Activated CD4-positive, alpha-beta T cell treated with anti-CD3 and anti-CD28 coated beads, Interleukin-2, amount 50 U/mL, for 16 hours (primary cell): ENCODE measurements at regions not wholly inside any gene's neighbourhood (a gene's known extent, or its start where the extent isn't known, plus 50 kb on each side); places are given as distances from the start of the nearest gene placed in this dataset.
"Not testable (repeated sequence)": the region's sequence is repeated elsewhere in the genome, so short reads cannot be mapped to it uniquely, and the experiment has no call there.

Experiments used
- DNase-seq: peaks from one replicate; pipeline ENCODE4 v3.0.0-alpha.2; 2020

- no peak for DNase-seq
Measured at GRCh38 chr15:25624504-25625177, 185.8 kb upstream of the UBE3A start.

DNA sequence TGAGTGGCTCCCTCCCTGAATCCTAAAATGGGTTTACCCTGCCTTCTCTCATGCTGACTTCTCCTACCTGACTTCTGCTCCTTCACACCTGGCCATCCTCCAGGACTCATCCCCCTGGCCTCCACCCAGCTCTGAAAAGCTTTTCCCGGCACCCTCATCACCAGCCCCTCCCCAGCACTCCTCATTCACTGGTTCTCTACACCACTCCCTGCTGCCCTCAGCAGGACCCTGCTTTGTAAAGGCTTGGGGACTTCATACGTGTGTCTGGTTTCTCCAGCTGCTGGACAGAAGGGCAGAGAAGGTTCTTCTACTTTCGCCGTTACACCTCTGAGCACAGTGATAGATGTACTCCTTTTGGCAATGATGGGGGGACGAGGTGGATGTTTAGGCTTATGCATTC lies 184.9 kb upstream of the UBE3A start:
- no peak for DNase-seq

- no peak for DNase-seq
Measured at GRCh38 chr15:25620466-25620865, 181.6 kb upstream of the UBE3A start.

GRCh38 chr15:25619761-25620160 lies 180.9 kb upstream of the UBE3A start:
- DNase-seq = no peak

DNA sequence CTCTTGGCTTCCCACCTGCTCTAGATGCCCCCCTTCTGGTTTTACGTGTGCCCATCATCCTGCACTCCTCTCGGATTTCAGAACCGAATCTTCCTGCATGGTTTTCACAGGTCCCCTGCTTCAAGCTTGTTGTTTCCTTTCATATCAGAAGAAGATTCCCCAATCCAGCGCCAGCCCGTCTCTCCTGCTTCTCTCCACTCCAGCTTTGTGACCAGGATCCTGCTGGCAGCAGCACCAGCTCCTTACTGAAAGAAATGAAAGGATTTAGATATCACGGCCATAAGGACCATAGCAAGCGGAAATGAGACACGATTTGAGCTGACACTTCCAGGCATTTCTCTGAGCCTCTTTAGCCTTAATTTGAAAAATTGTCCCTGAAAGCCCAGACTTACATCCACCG lies 180.3 kb upstream of the UBE3A start:
- no peak for DNase-seq

DNA sequence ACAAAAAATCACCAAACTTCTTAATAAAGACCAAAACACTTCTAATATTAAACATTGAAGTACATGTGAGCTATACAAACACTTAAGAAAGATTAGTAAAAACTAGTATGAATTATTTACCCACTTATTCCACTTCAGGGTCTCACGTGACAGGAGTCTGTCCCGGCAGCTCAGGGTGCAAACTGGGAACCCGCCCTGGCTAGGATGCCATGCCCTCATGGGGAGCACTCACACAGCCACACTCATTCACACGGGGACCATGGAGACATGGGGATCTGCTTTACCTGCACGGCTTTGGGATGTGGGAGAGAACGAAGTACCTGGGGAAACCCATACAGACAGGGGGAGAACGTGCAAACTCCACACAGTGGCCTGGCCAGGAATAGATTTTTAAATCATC lies 179.3 kb upstream of the UBE3A start:
- no peak for DNase-seq

DNA sequence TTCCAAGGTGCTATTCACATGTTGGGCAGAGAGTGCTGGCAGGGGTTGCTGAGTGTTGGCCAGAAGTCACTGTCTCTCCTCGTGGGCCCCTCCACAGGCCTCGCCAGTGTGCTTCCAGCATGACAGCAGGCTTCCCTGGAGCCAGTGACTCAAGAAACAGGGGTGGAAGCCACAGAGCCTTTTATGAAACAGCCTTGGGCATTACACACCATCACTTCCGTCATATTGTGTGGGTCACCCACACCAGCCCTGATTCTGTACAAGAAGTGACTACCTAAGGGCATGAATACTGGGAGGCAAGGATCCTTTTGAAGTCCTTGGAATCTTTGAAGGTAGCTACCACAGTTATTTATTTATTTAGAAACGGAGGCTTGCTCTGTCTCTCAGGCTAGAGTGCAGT lies 177.6 kb upstream of the UBE3A start:
- DNase-seq = no peak

DNA sequence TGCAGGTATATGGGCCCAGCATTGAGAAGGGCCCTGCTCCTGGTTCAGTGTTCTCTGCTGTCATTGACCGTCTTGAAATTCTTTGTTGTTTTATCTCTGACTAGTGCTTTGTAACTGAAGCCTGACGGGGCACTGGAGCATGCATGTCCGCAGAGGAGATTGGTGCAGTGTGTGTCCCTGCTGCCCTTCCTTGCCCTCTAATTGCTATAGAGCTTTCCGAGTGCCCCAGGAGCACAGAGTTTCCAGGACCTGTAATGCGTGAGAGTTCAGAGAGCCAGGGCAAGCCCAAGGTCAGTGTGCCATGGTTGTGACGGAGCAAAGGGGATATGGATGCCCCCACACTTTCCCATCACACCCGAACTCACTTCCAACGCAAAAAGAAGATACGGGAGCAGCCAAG lies 174.3 kb upstream of the UBE3A start:
- no peak for DNase-seq

DNA sequence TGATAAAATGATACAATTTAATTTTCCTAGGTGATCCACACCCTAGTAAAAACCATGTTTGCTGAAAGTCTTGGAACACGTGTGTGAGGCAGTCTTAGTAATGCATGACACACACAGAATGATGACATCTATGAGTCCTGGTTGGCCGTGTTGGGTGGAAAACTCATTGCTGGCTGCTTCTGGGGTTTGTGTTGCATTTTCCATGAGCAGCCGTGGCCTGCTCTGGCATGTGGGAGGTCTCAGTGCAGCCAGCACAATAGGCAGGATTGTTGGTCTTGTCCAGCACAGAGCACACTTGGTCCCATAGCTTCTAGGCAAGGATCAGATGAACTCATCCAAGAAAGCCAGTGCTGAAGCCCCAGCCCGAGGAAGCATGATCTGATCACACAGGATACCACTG lies 172.8 kb upstream of the UBE3A start:
- DNase-seq = no peak

DNA sequence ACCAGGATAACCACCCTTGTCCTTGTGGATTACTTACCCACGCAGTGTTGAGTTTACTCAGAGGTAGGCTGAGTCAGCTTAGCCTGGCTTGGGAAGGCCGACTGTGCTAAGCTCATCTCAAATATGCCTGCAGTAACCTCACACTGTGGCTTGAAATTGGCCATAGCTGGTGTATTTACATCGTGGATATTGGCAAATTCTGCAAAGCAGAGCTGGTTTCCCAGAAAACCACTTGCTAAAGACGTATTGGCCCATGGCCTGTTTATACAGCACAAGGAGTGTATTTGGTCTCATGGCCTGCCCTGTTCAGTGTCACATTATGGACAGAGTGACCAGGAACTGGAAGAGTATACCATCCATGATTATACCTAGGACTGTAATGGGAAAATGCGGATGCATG lies 170.5 kb upstream of the UBE3A start:
- no peak for DNase-seq

DNA sequence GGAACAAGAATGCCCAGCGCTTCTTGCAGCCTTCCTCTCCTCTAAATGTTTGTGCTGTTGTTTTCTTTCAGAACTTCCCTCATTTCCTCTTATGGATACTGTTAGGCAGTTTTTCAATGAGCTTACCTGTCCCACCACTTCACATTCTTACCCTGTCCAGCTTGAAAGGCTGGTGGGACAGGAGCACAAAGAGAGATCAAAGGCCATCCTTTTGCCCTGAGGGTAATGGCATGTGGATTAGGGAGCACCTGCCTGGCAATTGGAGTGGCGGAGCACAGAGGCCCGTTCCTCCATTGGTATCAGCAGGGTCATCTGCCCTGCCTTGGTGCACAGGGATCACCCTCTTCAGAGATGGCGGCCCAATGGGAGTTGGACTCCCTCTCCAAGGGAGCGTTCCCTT lies 170.1 kb upstream of the UBE3A start:
- DNase-seq = no peak

DNA sequence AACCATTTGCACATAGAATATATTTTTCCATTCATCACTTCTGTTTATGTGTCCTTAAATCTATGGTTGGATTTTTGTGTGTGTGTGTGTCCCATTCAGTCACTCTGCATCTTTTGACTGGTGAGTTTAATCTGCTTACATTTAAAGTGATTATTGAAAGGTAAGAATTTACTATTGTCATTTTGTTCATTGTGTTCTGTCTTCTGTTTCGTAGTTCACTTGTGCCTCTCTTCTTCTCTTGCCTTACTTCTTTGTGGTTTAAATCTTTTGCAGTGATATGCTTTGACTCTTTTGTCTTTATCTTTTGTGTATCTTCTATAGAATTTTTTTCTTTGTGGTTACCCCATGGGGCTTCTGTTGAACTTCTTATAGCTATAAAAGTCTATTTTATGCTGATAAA lies 166.3 kb upstream of the UBE3A start:
- DNase-seq = no peak

GRCh38 chr15:25600751-25601150 lies 161.9 kb upstream of the UBE3A start:
- no peak for DNase-seq

GRCh38 chr15:25597571-25597970 lies 158.7 kb upstream of the UBE3A start:
- DNase-seq = no peak

DNA sequence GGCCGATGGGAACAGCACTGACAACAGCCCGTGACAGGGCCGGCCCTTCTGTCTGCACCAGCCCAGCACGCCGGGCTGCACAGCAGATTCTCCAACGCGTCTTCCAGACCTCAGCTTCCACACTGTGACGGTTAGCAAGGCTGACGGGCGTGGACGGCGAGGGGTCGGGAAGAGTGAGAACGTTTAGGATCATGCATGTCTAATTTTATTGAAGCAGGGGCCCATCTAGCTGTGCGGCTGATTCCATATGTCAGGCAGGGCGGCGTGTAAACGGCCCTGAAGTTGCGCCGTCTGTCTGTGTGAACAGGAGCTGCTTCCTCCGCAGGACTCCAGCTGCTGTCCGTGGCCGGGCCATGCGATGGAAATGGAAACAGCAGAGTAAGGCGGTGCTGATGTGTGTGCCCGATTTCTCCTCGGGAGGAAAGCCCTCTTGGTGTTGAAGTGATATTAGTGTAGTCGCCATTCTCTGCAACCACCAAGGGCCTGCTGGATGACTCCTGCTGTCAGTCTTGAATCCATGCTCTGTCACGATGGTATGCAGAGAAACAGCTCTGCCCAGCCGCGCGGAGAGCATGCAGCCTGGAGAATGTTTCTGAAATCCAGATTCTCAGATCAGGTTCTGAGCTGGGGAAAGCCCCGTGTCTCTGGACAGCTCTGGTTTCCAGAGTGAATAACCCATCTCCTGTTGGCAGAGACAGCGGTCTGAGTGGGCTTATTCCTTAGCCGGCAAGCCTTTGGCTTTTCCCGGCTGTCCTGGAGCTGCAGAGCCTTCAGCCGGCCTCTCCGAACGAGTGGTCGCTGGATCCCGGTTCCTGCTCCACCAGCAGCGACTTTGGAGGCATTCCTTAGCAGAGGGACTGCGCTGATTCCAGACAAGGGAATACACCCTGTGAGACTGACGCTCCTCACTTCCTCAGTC lies 158.1 kb upstream of the UBE3A start:
- DNase-seq = no peak

DNA sequence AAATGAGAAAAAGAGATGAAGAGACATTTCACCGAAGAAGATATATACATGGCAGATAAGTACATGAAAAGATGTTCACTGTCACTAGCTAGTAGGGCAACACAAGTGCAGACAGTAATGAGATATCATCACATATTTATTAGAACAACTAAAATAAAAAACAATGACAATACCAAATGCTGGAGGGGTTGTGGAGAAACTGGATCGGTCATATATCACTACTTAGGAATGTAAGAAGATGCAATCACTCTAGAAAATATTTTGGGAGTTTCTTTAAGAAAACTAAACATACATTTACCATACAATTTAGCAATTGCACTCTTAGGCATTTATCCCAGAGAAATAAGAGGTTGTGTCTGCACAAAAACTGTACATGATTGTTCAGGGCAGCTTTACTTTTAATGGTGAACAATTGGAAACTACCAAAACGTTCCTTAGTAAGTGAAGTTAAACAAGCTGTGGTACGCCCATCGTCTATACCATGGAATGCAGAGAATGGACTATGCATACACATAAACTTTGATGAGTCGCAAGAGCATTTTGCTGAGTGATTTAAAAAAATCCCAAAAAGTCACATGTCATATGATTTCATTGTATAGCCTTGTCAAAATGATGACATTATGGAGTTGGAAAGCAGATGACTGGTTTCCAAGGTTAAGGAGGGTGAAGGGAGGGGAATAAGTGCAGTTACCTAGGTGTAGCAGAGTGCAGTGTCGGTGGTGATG lies 149.0 kb upstream of the UBE3A start:
- DNase-seq = no peak

- DNase-seq = no peak
Measured at GRCh38 chr15:25582886-25583285, 144.1 kb upstream of the UBE3A start.

GRCh38 chr15:25579127-25579526 lies 140.3 kb upstream of the UBE3A start:
- no peak for DNase-seq

DNA sequence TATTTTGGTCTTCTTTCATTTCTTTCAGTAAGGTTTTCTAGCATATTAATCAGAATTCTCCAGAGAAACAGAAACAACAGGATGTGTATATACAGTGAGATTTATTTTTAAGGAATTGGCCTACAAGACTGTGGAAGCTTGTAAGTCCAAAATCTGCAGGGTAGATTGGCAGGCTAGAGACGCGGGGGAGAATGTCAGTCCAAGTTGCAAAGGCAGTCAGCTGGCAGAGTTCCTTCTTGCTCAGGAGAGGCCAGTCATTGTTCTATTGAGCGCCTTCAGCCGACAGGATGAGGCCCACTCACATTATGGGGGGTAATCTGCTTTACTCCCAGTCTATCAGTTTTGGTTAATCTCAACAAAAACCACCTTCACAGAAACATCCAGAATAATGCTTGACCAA lies 133.4 kb upstream of the UBE3A start:
- DNase-seq = no peak

- no peak for DNase-seq
Measured at GRCh38 chr15:25568751-25569150, 129.9 kb upstream of the UBE3A start.

- not testable (repeated sequence) for DNase-seq
Measured at GRCh38 chr15:25566545-25566944, 127.7 kb upstream of the UBE3A start.

DNA sequence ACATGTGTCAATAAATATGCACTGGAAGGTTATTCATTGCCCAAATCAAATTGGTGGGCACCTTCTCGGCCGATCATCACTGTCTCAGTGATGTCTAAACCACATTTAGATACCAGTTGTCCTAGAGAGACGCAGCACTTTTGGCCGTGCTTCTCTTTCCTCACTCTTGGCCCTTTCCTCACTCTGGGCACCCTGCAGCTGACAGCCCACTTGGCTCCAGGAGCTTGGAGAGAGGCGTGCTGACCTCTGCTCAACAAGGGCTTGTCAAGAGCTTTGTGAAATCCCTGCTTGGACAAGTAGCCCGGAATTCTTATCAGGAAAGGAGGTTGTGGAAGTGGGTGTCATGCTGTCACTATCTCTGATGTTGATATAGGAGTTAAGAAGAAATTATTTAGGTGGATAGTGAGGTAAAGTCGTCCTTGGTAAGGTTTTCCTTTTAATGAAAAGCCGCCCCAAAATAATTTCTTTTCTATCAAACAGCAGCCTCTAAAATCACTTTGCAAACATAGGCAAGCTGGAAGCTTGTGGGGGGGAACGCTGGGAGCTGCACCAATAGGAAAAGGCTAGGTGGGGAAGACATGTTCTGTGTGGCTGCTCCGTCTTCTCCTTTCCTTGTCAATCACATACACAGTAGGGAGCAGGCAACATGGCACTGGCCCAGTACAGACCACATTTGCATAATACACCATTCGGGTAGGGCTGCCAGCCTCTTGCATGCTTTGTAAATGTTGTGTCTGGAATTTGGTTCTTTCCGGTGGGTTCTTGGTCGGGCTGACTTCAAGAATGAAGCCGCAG lies 126.8 kb upstream of the UBE3A start:
- no peak for DNase-seq

GRCh38 chr15:25563596-25563995 lies 124.8 kb upstream of the UBE3A start:
- DNase-seq = no peak
